Prostate gland (tissue), 2 donors: ENCODE measurements at regions not wholly inside any gene's neighbourhood (a gene's known extent, or its start where the extent isn't known, plus 50 kb on each side); places are given as distances from the start of the nearest gene placed in this dataset.

Experiments used
- DNase-seq: peaks from one replicate; pipeline ENCODE4 v3.0.0-alpha.2; 2019; ENCODE audit warnings: low spot score
- H3K27ac ChIP-seq, 2 donors: fragments of 200-600 bp; sonication (generic); 2 replicates each; pipeline ENCODE4 v1.5.1; 2017 to 2019
- H3K27me3 ChIP-seq: fragments of 200-600 bp; sonication (generic); replicated peaks from 2 replicates; pipeline ENCODE4 v1.5.1; 2019; ENCODE audit not compliant: insufficient read depth
- H3K36me3 ChIP-seq, 2 donors: fragments of 200-600 bp; sonication (generic); 1 replicate in 1 of 2; 2 replicates in 1 of 2; pipeline versions ENCODE4 v1.5.1 to v1.8.1; 2017 to 2019
- H3K4me1 ChIP-seq: fragments of 200-600 bp; sonication (generic); replicated peaks from 2 replicates; pipeline ENCODE4 v1.5.1; 2019
- H3K4me3 ChIP-seq, 2 donors: fragments of 200-600 bp; sonication (generic); 2 replicates each; pipeline ENCODE4 v1.5.1; 2017 to 2019
- H3K9me3 ChIP-seq: fragments of 200-600 bp; sonication (generic); 2 replicates; pipeline ENCODE4 v1.5.1; 2017
- POLR2A ChIP-seq: fragments of 450-650 bp; IDR thresholded peaks from one replicate; pipeline ENCODE4 v1.6.1; 2016; ENCODE audit warnings: antibody characterized with exemption, mild to moderate bottlenecking
- POLR2AphosphoS5 ChIP-seq: sonication (generic); formaldehyde crosslinking; IDR thresholded peaks from one replicate; pipeline ENCODE4 v1.6.1; 2017; ENCODE audit warnings: antibody characterized with exemption
- WGBS: methylation state at CpG from one replicate; pipeline ENCODE4 v1.1.5; 2018; 5-methylcytosine and 5-hydroxymethylcytosine counted together
- intact Hi-C: fragments of 100-400 bp; cut with DNase I; formaldehyde crosslinking; loops from one replicate; pipeline ENCODE4 v1.14.2; 2022
- TF ChIP-seq, protein P1 (sequence below), 4 experiments: fragments of 200-600 bp in 2 of 4; fragments of 450-650 bp in 2 of 4; sonication (generic) in 2 of 4; IDR thresholded peaks; 1 replicate in 3 of 4; 2 replicates in 1 of 4; pipeline ENCODE4 v1.5.1; 2016 to 2019; ENCODE audit warnings: antibody characterized with exemption in 4 of 4, mild to moderate bottlenecking in 2 of 4, moderate library complexity in 2 of 4

GRCh38 chr4:136241221-136241986, 1290.9 kb downstream of the PCDH18 start:
- 80% methylated on average over 7 of the region's 7 CpGs for WGBS
- intact Hi-C loops = no loop called here

GRCh38 chr4:136227315-136227714, 1305.0 kb downstream of the PCDH18 start:
- DNase-seq = no peak
- intact Hi-C loops = no loop called here
- H3K36me3 ChIP-seq = no peaks in the 10 kb centered on the region
- H3K4me1 ChIP-seq = no peaks in the 10 kb centered on the region
- no peak overlapping the region for H3K27ac ChIP-seq
- TF ChIP-seq, protein P1, sequence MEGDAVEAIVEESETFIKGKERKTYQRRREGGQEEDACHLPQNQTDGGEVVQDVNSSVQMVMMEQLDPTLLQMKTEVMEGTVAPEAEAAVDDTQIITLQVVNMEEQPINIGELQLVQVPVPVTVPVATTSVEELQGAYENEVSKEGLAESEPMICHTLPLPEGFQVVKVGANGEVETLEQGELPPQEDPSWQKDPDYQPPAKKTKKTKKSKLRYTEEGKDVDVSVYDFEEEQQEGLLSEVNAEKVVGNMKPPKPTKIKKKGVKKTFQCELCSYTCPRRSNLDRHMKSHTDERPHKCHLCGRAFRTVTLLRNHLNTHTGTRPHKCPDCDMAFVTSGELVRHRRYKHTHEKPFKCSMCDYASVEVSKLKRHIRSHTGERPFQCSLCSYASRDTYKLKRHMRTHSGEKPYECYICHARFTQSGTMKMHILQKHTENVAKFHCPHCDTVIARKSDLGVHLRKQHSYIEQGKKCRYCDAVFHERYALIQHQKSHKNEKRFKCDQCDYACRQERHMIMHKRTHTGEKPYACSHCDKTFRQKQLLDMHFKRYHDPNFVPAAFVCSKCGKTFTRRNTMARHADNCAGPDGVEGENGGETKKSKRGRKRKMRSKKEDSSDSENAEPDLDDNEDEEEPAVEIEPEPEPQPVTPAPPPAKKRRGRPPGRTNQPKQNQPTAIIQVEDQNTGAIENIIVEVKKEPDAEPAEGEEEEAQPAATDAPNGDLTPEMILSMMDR (IDR thresholded peaks at IDR 0.05) = no peak
- TF ChIP-seq POLR2A (no peak), POLR2AphosphoS5 (no peak)
- no peak overlapping the region for H3K4me3 ChIP-seq
- H3K9me3 ChIP-seq = no peaks in the 10 kb centered on the region
- no peaks in the 10 kb centered on the region for H3K27me3 ChIP-seq

More at GRCh38 chr4:136241221-136241986, 1290.9 kb downstream of the PCDH18 start:
- no peaks in the 10 kb centered on the region for H3K27me3 ChIP-seq
- H3K27ac ChIP-seq = no peak overlapping the region
- no peaks in the 10 kb centered on the region for H3K36me3 ChIP-seq
- no peak for TF ChIP-seq POLR2A
- no peak for TF ChIP-seq POLR2AphosphoS5
- TF ChIP-seq, protein P1 (IDR thresholded peaks at IDR 0.05) = no peak
- no peak overlapping the region for H3K4me3 ChIP-seq
- no peaks in the 10 kb centered on the region for H3K4me1 ChIP-seq
- DNase-seq = no peak
- H3K9me3 ChIP-seq = no peaks in the 10 kb centered on the region

- 90% methylated on average over 3 of the region's 3 CpGs for WGBS
- H3K27ac ChIP-seq = no peak overlapping the region
- intact Hi-C loops = no loop called here
These were observed 1312.6 kb downstream of the PCDH18 start for GRCh38 chr4:136219592-136220125.

DNA sequence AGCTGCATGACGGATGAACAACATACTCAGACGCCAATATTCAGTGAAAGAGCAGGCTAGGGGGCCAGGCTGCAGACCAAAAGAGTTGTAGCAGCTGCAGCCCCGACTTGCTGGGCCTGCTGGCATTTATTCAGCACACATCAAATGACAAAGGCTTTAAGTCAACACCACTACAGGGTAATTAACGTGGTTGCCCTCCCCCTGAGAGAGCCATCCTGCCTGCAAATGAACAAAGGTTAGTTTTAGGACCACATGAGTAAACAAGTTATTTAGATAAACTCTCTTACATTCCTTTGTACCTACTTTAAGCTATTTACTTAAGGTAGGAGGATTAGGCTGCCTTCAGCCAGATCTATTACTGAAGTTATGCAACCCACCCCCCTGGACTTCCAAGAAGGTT, 1329.1 kb downstream of the PCDH18 start:
- intact Hi-C loops = no loop called here
- no peak for TF ChIP-seq POLR2A
- TF ChIP-seq, protein P1 (IDR thresholded peaks at IDR 0.05) = no peak
- TF ChIP-seq POLR2AphosphoS5 = no peak
- DNase-seq = no peak
- H3K4me1 ChIP-seq = no peaks in the 10 kb centered on the region
- no peaks in the 10 kb centered on the region for H3K27me3 ChIP-seq
- H3K4me3 ChIP-seq = no peak overlapping the region
- 61% methylated on average over 4 of the region's 4 CpGs for WGBS
- H3K36me3 ChIP-seq = no peaks in the 10 kb centered on the region
- no peak overlapping the region for H3K27ac ChIP-seq
- no peaks in the 10 kb centered on the region for H3K9me3 ChIP-seq

More at GRCh38 chr4:136219592-136220125, 1312.6 kb downstream of the PCDH18 start:
- TF ChIP-seq POLR2A (no peak), POLR2AphosphoS5 (no peak)
- TF ChIP-seq, protein P1 (IDR thresholded peaks at IDR 0.05) = no peak
- no peak for DNase-seq
- H3K27me3 ChIP-seq = no peaks in the 10 kb centered on the region
- H3K4me1 ChIP-seq = no peaks in the 10 kb centered on the region
- H3K9me3 ChIP-seq = no peaks in the 10 kb centered on the region
- H3K36me3 ChIP-seq = no peaks in the 10 kb centered on the region
- no peak overlapping the region for H3K4me3 ChIP-seq

GRCh38 chr4:136198358-136198757, 1333.9 kb downstream of the PCDH18 start:
- no peaks in the 10 kb centered on the region for H3K9me3 ChIP-seq
- no peak for DNase-seq
- no peaks in the 10 kb centered on the region for H3K4me1 ChIP-seq
- no peaks in the 10 kb centered on the region for H3K27me3 ChIP-seq
- TF ChIP-seq, protein P1 (IDR thresholded peaks at IDR 0.05) = no peak
- WGBS = 95% methylated on average over 1 of the region's 1 CpG
- no peak overlapping the region for H3K4me3 ChIP-seq
- H3K27ac ChIP-seq = no peak overlapping the region
- no peaks in the 10 kb centered on the region for H3K36me3 ChIP-seq
- intact Hi-C loops = no loop called here
